ENCODE measurements at regions not wholly inside any gene's neighbourhood (a gene's known extent, or its start where the extent isn't known, plus 50 kb on each side); places are given as distances from the start of the nearest gene placed in this dataset.

- H3K36me3 ChIP-seq = no peaks in the 10 kb centered on the region
- peaks cover 4 to 7% of the 10 kb centered on the region in 2 experiments for H3K4me1 ChIP-seq (ENCODE audit: control insufficient read depth in 1 of 2, insufficient read depth in 1 of 2, low read depth in 1 of 2, low read length in 1 of 2)
- H3K27me3 ChIP-seq = peaks cover 53% of the 10 kb centered on the region
- H3K4me3 ChIP-seq (ENCODE audit: low read depth in 1 of 2, low read length in 1 of 2) = no peak overlapping the region
- no peak for TF ChIP-seq CTCF (IDR thresholded peaks at IDR 0.05)
- H3K9me3 ChIP-seq = peaks cover 4% of the 10 kb centered on the region
- no peak overlapping the region for H3K27ac ChIP-seq
These were observed 106.8 kb downstream of the GLRX3 start for GRCh38 chr10:130243015-130243414.

- H3K27me3 ChIP-seq = peaks cover 53% of the 10 kb centered on the region
- peaks cover 4 to 7% of the 10 kb centered on the region in 2 experiments for H3K4me1 ChIP-seq (ENCODE audit: control insufficient read depth in 1 of 2, insufficient read depth in 1 of 2, low read depth in 1 of 2, low read length in 1 of 2)
- peaks cover 4% of the 10 kb centered on the region for H3K9me3 ChIP-seq
- H3K4me3 ChIP-seq (ENCODE audit: low read depth in 1 of 2, low read length in 1 of 2) = no peak overlapping the region
- no peak for TF ChIP-seq CTCF (IDR thresholded peaks at IDR 0.05)
- no peaks in the 10 kb centered on the region for H3K36me3 ChIP-seq
- no peak overlapping the region for H3K27ac ChIP-seq
These were observed 108.1 kb downstream of the GLRX3 start for GRCh38 chr10:130244031-130244927.

- peaks cover 53% of the 10 kb centered on the region for H3K27me3 ChIP-seq
- H3K36me3 ChIP-seq = no peaks in the 10 kb centered on the region
- peaks cover 4 to 7% of the 10 kb centered on the region in 2 experiments for H3K4me1 ChIP-seq (ENCODE audit: control insufficient read depth in 1 of 2, insufficient read depth in 1 of 2, low read depth in 1 of 2, low read length in 1 of 2)
- H3K9me3 ChIP-seq = peaks cover 4% of the 10 kb centered on the region
- no peak overlapping the region for H3K27ac ChIP-seq
- TF ChIP-seq CTCF (IDR thresholded peaks at IDR 0.05) = no peak
- no peak overlapping the region for H3K4me3 ChIP-seq (ENCODE audit: low read depth in 1 of 2, low read length in 1 of 2)
These were observed 108.8 kb downstream of the GLRX3 start for GRCh38 chr10:130244928-130245495.

- peaks cover 2% of the 10 kb centered on the region for H3K9me3 ChIP-seq
These were observed 109.9 kb downstream of the GLRX3 start for GRCh38 chr10:130246113-130246512.

GRCh38 chr10:130250127-130250526 lies 113.9 kb downstream of the GLRX3 start:
- no peaks in the 10 kb centered on the region for H3K36me3 ChIP-seq
- peaks cover 14% of the 10 kb centered on the region for H3K27me3 ChIP-seq
- H3K27ac ChIP-seq = no peak overlapping the region
- no peak for TF ChIP-seq CTCF (IDR thresholded peaks at IDR 0.05)
- H3K4me3 ChIP-seq (ENCODE audit: low read depth in 1 of 2, low read length in 1 of 2) = no peak overlapping the region
- no peaks in the 10 kb centered on the region for H3K4me1 ChIP-seq (ENCODE audit: control insufficient read depth in 1 of 2, insufficient read depth in 1 of 2, low read depth in 1 of 2, low read length in 1 of 2)
- no peaks in the 10 kb centered on the region for H3K9me3 ChIP-seq

More at GRCh38 chr10:130246113-130246512, 109.9 kb downstream of the GLRX3 start:
- Histone ChIP-seq H3K27me3 (peaks cover 52% of the 10 kb centered on the region), H3K4me3 (ENCODE audit: low read depth in 1 of 2, low read length in 1 of 2) (no peak overlapping the region), H3K4me1 (ENCODE audit: control insufficient read depth in 1 of 2, insufficient read depth in 1 of 2, low read depth in 1 of 2, low read length in 1 of 2) (peaks cover 4 to 7% of the 10 kb centered on the region in 2 experiments), H3K27ac (no peak overlapping the region), H3K36me3 (no peaks in the 10 kb centered on the region)
- TF ChIP-seq CTCF (IDR thresholded peaks at IDR 0.05) = no peak
